ENCODE measurements at regions not wholly inside any gene's neighbourhood (a gene's known extent, or its start where the extent isn't known, plus 50 kb on each side); places are given as distances from the start of the nearest gene placed in this dataset.

DNA sequence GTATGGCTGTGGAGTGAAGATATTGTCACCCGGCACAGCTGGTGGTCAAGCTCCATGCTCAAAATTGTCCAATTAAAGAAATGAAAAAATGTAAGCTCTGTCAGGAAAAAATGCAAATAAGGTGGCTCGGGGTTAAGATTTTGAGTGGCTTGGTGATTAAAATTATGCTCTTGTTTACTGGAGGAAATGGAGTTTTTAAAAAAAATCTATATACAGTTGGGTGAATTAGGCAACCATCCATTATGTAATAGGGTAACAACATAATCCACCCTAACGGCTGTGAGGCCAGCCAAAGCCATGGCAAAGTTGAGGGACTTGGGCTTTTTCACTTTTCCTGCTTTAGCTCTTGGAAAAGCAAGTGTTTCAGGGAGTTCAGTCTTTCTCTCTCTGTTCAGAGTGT is 260.8 kb upstream of the HABP2 start:
- no peak for DNase-seq (ENCODE audit: extremely low spot score)
- ChIA-PET CTCF (no interaction called here), POLR2A (no interaction called here)
- TF ChIP-seq, protein P1, sequence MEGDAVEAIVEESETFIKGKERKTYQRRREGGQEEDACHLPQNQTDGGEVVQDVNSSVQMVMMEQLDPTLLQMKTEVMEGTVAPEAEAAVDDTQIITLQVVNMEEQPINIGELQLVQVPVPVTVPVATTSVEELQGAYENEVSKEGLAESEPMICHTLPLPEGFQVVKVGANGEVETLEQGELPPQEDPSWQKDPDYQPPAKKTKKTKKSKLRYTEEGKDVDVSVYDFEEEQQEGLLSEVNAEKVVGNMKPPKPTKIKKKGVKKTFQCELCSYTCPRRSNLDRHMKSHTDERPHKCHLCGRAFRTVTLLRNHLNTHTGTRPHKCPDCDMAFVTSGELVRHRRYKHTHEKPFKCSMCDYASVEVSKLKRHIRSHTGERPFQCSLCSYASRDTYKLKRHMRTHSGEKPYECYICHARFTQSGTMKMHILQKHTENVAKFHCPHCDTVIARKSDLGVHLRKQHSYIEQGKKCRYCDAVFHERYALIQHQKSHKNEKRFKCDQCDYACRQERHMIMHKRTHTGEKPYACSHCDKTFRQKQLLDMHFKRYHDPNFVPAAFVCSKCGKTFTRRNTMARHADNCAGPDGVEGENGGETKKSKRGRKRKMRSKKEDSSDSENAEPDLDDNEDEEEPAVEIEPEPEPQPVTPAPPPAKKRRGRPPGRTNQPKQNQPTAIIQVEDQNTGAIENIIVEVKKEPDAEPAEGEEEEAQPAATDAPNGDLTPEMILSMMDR (IDR thresholded peaks at IDR 0.05; ENCODE audit: control extremely low read depth, extremely low read depth, low read depth, missing control alignments), result no peak

DNA sequence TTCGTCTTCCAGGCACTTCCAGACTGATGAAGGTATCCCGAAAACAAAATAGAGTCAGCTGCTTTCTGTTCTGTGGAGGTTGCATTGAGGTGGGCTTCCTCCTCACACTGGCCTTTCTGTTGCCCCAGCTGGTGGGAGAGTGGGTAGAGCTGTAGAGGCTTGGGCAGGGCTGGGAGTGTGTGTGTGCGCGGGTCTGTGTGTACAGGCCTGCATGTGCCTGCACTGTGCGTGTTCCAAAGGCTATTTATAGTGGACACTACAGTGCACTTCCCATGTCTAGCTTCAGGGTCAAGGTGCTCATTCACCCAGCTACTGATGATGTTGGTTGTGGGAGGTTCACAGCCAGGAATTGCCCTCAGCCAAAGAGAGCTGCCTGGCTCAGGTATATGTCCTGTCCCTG is 260.1 kb upstream of the HABP2 start:
- ChIA-PET POLR2A (no interaction called here), CTCF (no interaction called here)
- DNase-seq (ENCODE audit: extremely low spot score), result no peak
- TF ChIP-seq, protein P1 (IDR thresholded peaks at IDR 0.05; ENCODE audit: control extremely low read depth, extremely low read depth, low read depth, missing control alignments), result no peak

DNA sequence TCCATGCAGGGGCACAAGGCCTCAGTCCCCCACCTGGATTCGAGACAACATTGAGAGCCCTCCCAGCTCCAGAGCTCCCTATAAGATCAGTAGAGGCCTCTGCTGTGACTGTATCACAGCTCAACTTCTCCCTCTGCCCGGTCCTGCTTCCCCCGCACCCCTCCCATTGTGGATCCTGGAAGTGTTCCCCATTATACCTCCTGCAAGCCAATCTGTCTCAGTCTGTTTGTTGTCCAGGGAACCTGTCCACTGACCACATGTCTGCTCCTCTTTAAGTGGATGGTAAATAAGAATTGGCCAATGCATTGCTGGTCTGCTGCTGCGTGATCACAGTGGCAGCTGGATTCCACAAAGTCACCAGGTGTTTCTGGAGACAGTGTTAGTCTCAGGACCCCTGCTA is 259.7 kb upstream of the HABP2 start:
- ChIA-PET CTCF (no interaction called here), POLR2A (no interaction called here)
- TF ChIP-seq, protein P1 (IDR thresholded peaks at IDR 0.05; ENCODE audit: control extremely low read depth, extremely low read depth, low read depth, missing control alignments), result no peak
- DNase-seq (ENCODE audit: extremely low spot score), result no peak

DNA sequence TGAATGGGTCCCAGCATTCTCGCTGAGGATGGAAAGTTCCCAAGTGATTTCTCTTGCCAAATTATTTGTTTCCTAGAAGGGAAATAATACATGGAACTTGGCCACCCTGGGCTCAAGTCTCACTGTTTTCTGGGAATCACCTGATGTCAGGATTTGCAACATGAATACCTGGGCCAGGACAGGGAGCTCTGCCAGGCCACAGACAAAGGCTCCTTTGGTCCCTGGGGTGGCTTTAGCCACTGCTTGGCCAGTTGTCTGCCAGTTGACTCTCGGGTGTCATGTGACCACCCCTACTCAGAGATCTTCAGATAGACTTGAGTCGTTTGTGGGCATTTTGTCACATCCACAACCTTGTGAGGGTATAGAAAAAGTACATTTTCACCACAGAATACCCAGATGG is 258.0 kb upstream of the HABP2 start:
- CTCF ChIA-PET, result no interaction called here
- POLR2A ChIA-PET, result no interaction called here
- TF ChIP-seq, protein P1 (IDR thresholded peaks at IDR 0.05; ENCODE audit: control extremely low read depth, extremely low read depth, low read depth, missing control alignments), result no peak

DNA sequence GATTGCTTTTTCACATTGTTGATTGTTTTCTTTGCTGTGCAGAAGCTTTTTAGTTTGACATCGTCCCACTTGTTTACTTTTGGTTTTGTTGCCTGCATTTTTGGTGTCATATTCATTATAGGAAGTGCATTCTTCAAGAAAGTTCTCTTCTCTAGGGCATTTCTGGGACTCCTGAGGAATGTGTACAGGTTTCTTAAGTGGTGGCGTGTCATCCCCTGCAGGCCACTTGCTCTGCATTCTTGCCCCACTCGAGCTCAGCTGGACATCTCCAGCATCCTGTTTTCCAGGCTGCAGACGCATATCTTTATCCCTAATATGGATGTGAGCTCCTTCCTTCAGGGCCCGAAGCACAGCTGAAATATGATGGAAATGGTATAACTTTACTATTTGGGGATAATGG is 255.6 kb upstream of the HABP2 start:
- TF ChIP-seq, protein P1 (IDR thresholded peaks at IDR 0.05; ENCODE audit: control extremely low read depth, extremely low read depth, low read depth, missing control alignments), result no peak
- ChIA-PET POLR2A (no interaction called here), CTCF (interaction anchor here (1.1 kb wide), 1 partner anchor 23 kb away, joined by 3 read pairs; no protein-coding TSS in a partner anchor)
- DNase-seq (ENCODE audit: extremely low spot score), result no peak

More for the DNA sequence above, 258.0 kb upstream of the HABP2 start:
- DNase-seq (ENCODE audit: extremely low spot score), result no peak

DNA sequence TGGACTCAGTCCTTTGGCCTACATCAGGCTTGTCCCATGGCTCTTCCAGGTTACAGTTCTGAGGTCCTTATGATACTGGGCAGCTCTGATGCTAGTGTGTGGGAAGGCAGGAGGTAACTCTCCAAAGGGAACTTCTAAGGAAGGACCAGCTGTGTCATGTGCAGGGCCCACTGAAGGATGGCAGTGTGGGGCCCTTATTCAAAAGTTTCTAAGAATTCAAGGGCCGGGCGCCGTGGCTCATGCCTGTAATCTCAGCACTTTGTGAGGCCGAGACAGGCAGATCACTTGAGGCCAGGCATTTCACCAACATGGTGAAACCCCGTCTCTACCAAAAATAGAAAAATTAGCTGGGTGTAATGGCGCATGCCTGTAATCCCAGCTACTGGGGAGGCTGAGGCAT is 254.2 kb upstream of the HABP2 start:
- CTCF ChIA-PET, result no interaction called here
- POLR2A ChIA-PET, result no interaction called here
- DNase-seq (ENCODE audit: extremely low spot score), result no peak
- TF ChIP-seq, protein P1 (IDR thresholded peaks at IDR 0.05; ENCODE audit: control extremely low read depth, extremely low read depth, low read depth, missing control alignments), result no peak

DNA sequence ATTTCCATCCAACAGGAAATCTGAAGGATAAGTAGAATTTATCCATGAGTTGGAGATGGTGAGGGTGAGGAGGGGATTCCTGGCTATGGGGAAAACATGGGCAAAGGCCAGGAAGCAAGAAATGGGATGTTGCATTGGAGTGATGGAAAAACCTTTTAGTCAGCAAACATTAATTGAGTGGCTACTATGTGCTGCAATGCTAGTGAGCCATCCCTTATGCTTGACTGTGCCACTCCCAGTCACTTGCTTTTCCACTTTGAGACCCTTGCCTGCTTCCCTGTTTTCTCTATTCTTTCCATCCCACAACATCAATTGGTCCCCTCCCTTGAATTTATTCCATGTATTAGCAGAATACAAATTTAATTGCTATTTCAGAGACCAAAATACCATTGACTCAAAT is 252.7 kb upstream of the HABP2 start:
- ChIA-PET CTCF (no interaction called here), POLR2A (no interaction called here)
- TF ChIP-seq, protein P1 (IDR thresholded peaks at IDR 0.05; ENCODE audit: control extremely low read depth, extremely low read depth, low read depth, missing control alignments), result no peak
- DNase-seq (ENCODE audit: extremely low spot score), result no peak
